Stimulated activated naive CD4-positive, alpha-beta T cell (primary cell): ENCODE measurements at regions not wholly inside any gene's neighbourhood (a gene's known extent, or its start where the extent isn't known, plus 50 kb on each side); places are given as distances from the start of the nearest gene placed in this dataset.

Experiments
- DNase-seq, 6 experiments: peaks; one replicate each; lab custom pipeline; 2025; lab: John Stamatoyannopoulos, UW

DNA sequence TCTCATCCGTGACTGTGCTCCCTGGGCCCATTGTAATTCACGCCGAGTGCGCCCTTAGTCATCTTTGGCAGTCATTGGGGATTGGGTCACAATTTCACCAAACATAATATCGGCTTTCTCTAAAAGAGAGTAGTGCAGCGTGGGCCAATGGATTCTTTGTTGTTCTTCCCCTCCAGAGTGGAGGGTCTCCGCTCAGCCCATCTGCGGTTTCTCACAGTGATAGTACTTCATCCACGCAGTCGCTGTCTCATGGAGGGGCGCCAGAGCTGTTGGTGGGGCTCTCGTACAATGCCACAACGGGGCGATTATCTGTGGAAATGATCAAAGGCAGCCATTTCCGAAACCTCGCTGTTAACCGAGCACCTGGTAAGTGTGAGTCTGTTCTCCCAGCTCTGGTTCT is 321.8 kb downstream of the SNAPC1 start:
- no peak for DNase-seq

DNA sequence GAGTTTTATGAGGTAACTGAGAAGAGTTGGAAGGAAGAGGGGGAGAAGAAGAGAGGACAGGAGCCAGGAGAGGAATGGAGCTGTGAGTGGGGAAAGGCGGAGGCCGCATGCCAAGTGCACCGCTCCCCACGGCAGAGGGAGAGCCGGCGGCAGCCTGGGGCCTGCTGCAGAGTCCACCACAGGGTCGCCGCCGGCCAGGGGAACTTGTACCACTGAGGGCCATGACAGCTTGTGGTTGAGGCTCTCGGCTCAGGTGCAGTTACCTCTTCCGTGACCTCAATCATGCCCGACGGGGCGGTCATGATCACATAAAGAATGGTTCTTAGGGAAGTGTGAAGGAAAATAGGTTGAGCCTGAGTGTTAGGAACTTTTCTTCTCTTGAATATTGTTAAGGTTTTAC is 325.0 kb downstream of the SNAPC1 start:
- DNase-seq, result no peak

DNA sequence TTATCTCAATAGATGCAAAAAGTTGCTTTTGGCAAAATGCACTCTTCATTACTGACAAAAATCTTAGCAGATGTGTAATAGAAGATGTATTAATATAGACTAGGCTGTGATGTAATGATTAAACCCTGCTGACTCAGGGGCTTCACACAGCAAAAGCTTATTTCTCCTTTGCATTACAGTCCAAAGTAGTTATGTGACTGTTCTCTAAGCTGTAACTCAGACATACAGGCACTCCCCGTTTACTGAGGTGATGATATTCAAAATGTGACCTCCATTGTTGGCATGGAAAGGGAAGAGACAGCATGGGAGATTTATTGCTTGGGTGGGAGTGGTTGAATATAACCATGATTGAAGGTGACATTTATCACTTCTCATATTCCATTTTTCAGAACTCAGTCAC is 331.5 kb downstream of the SNAPC1 start:
- DNase-seq, result no peak

DNA sequence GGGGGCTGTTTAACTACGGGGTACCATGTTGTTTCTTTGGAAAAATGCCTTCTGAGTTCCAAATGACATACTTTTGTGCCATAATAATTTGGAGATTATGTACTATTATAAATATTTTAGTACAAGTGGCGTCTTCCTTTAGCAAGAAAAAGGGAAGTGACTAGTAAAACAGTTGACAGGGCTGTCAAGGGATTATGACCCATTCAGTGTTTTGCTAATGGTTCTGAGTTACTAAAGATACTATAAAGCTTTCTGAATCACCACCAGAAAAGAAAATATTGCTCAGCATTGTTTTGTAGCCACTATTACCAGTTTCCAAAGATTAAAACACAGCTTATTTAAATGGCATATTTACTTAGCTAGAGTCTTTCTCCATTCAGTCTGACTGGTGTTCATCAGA is 334.9 kb downstream of the SNAPC1 start:
- no peak for DNase-seq

DNA sequence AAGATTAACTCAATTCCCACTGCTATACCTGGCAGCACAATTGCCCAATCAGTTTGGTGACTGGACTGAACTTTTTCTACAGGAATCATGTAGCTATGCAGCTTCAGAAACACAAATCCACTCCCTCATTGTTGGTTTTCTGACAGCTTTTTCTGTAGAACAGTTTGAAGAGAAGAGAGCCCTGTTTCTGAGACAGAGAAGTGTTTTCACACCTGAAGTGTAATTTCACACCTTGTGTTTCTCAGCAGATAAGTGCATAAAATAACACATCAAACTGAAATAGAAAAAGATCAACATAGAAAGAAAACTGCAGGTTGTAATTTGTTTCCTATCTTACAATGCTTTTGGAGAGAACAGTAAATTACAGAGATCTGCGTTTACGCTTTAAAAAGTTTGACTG is 335.6 kb downstream of the SNAPC1 start:
- DNase-seq, result no peak

DNA sequence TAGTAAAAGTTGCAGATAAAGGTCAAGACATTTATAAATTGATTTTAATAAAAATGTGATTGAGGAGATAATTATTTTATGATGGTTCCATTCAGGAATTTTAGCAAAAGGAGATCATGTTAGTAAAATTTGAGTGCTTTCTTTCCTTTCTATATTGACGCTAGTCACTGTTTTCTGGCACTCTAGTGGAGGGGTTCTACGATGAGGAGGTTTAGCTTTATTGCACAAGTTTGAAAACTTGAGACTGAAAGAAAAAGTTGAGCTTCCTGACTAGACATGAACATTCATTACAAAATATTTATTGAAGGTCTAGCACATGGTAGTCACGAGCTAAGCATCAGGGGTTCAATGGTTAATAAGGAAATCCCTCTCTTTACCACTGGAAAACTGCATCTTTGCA is 336.1 kb downstream of the SNAPC1 start:
- DNase-seq, result no peak

DNA sequence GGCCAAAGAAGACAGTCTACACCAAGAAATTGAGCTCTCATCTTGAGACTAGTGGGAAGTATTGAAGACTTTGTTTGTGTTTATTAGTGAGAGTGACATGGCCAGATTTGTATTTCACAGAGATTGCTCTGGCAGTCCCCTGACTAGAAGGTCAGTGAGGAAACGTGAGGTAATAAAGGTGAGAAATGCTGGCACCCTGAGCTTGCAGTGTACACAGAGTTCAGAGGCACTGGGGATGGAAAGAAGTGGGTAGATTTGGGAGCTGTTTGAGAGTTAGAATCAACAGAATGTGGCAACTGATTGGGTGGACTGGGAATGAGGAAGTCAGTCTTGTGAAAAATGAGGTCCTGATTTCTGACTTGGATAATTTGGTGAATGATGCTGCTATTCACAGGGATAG is 336.9 kb downstream of the SNAPC1 start:
- no peak for DNase-seq

DNA sequence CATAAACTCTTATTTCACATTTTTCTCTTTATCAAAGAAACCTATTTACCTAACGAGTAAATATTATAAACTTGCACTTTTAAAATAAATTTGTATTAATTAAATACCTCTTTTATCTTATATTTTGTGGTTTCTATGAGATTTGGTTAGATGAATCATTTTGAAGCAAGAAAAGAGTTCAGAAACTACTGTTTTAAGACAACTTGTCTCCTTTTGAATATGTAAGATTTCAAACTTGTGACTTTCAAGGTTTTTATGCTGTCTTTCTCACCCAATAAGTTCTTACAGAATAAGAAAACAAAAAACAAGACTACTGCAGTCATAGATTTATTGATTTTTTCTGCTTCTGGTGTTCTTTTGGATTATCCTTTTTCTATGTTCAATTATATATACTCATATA is 339.0 kb downstream of the SNAPC1 start:
- DNase-seq, result no peak

DNA sequence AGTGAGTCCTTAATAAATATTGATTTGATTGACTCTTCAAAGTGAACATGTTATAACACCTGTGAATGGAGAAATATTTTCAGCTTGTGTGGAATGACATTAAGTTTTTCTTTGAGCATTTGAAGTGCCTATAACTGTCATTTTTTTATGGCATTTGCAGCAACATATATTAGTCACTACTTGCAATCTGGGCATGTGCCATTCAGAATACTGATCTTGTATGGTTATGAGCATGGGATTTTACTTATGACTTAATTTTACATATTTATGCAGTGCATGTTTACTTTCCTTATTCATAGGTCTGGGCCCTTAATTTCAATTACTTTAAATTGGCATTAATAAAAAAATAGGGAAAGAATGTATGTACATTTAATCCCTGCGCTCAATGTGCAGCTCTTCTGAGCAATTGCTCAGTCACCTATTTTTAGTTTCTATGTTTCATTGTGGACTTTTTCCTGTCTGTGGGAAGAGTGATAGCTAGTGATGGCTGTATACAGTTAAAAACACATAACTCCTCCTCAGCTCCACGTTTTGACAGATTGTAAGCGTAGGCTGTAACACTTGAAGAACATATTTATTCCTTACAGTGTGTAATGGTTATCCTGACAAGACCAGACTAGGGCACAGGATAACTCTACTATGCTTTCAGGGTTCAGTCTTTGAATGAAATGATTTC is 339.6 kb downstream of the SNAPC1 start:
- DNase-seq, result no peak

DNA sequence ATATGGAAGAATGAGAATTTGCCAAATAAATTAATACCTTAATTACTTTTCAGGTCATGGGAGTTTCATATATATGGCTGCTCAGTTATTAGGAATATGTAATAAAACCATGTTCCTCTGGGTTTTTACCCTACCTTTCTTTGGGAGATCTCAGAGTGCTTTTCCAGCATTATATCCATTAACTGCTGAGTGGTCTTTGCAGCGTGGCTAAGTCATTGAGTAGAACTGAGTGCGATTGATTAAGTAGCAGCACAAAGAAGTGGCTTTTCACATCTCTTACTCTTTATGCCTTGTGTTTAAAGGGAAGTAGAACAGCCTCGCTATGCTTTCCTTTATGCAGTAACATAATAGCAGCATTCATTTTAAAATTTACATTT is 340.1 kb downstream of the SNAPC1 start:
- no peak for DNase-seq

DNA sequence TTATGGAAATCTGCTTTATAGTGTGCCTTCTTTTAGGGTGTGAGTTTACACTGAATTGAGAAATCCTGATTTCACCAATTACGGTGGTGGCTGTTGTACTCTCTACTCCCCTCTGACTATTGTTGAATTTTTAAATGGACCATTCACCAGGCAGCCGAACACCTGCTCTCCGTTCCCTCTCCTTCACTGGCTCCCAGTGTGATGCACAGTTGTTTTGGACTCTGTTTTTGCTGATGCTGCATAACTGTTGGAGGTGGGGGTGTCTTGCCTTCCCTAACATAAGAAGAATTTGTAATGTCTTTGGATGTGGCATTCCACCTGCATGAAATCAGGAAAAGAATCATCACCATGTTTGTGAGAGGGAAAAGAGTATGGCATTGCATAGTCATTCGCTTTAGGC is 341.2 kb downstream of the SNAPC1 start:
- DNase-seq, result no peak

DNA sequence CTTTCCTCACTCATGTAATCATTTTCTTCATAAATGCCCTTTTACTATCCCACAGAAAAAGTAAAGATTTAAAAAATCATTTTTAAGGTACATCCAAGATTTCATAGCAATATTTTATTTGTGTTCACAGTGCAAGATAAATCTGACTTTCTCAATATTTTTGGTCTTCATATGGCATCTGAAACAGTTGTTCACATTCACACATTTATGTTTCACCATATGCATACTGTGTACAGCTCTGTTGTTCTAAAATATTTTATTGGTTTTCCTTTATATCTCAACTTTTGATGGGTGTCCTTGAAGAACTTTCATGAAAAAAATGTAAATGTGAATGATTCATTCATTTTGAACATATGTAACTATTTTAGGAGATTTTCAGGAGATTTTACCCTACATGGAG is 348.7 kb downstream of the SNAPC1 start:
- no peak for DNase-seq

DNA sequence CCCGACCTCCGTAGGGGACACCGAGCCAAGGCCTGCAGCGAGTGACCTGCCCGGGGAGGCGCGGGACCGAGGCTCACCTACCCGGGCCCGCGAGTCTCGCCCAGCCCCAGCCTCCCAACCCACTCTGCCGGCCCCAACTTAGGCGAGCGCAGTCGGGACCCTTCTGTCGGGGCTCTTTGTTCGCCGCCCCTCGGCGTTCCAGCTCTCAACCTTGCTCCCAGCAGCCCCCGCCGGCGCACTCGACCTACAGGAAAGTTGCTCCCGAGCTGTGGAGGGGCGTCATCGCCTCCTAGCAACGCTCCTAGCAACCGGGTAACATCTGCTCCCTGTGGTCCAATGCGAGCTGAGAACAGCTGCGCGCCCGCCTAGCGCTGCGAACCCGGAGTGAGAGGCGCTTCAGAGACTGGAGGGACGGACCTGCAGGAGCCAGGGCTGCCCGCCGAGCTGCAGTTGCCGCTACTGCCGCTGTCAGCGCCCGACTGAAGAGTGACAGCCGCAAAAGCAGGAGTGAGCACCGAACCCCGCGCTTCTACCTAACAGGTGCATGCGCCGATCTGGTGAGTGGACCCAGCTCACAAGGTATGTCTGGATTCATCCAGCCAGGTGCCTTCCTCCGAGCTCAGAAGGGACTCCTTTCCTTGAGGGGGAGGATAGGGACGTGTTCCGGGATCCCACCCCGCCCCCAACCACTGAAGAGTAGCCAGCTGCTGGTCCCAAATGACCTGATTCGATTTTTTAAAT is 355.0 kb downstream of the SNAPC1 start:
- DNase-seq, result peak; percentile 24 to 50 (median 34)

DNA sequence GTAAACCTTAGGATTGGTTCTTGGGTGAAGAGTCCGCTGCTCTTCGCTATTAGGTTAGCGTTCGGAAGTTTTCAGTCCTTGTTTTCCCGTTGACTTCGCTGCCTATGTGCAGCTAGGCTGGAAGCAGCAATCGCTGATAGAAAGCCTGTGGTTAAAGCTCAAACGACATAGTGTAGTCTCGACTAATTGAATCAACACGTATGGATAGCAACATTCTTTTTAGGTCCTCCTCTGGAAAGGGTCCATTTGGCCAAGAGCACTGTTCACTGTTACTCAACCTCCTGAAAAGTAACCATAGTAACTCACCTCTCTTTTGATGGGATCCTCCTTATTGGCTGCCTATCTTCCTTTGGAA is 355.5 kb downstream of the SNAPC1 start:
- DNase-seq, result no peak

DNA sequence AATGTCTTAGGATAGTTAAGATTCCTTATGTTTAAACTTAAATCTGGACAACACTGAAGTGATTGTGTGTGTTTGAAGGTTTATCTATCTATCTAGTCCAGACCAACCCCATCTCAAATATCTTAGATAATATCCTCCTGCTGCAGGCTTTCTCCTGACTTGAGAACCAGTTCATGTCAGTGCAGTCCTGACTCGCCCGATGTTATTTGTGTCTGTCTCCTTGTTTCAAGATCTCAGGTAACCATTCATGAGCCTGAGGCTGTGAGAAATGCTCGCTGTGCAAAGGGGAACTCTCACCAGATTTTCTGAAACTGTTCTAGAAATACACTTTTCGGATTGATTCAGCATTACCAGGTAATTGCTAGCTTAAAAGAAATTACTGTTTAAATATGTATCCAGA is 356.2 kb downstream of the SNAPC1 start:
- DNase-seq, result no peak

DNA sequence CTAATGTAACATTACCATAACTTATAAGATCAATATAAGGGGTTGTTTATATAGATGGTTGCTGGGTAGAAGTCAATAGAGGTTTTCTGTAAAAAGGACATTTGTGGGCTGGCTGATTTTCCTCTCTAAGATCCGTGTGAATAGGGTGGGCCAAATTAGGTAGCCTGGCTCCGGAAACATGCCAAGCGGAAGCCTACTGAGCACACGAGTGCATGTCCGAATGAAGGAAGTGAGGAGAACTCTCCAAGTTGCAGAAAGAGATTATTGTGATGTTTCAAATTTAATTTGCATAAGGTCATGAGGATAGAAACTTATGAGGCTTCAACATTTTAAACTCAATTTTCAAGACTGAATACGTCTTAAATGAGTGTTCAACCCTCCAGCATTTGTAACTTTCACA is 356.7 kb downstream of the SNAPC1 start:
- DNase-seq, result no peak

DNA sequence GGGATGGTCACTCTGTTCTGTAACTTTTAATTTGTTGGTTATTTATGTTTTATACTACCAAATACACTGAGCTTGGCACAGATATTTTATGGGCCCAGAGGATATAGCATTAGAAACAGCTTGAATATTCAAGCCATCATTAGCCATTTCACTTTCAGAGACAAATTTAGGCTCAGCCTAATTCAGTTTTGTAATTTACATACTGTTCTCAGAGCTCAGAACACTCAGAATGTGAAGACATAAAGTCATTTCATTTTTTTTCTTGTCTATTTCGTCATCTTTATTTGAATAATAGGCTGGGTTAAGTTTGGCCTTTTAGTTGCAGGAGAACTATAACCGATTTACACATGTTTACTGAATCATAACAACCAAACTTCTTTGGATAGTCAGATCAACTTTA is 361.7 kb downstream of the SNAPC1 start:
- no peak for DNase-seq

DNA sequence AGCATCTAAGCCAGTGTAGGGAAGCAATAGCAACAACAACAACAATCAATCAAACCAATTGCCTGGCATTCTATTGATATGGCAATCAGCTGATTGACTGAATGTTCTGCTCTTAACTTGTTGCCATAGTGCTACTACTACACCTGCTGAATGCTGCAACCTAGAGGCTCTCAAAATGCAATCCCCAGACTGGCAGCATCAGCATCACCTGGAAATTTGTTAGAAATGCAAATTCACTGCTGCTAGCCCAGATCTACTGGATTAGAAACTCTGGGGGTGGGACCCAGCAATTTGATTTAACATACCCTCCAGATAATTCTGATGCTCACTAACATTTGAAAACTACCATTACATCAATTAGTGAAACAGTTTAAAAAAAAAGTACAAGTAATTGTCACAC is 363.6 kb downstream of the SNAPC1 start:
- no peak for DNase-seq

DNA sequence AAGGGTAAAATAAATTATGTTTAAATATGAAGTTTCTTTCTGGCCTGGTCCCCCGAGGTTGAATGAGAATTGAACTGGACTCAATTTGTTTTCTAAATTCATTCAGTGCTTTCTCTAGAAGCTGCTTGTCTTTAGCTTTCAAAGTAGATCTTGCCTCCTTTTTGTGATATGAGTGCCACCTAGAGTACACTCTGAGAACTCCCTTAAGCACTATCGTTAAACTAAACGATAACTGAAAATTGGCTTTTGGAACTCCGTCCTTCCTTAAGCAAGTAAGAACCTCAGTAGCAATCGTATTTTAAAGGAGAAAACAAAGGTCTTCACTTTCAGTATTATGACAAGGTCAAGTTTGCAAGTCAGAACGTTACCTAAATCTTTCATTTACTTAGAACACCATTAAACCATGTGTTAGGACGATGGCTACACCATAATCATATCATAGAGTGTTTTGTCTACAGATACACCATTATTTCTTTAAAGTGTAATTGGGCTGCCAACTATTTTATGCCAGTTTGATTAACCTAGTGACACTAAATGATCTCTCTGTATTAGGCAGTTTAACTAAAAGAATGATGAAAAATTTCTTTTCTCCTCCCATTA is 364.8 kb downstream of the SNAPC1 start:
- peak in 3 of 6 experiments; percentile 15 to 65 (median 46) for DNase-seq

DNA sequence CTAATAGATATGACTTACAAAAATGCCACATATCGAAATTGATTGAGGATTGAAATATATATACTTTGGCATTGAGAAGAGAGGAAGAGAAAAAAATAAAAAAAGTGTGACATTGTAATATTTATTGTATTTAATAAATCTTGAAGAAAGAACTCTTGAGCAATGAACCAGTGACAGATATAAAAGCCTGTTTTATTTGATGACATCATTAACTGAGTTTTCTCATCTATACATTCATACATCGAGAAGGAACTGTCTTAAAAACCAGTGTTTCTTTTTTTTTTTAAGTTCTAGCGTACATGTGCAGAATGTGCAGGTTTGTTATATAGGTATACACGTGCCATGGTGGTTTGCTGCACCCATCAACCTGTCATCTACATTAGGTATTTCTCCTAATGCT is 368.2 kb downstream of the SNAPC1 start:
- DNase-seq, result no peak

DNA sequence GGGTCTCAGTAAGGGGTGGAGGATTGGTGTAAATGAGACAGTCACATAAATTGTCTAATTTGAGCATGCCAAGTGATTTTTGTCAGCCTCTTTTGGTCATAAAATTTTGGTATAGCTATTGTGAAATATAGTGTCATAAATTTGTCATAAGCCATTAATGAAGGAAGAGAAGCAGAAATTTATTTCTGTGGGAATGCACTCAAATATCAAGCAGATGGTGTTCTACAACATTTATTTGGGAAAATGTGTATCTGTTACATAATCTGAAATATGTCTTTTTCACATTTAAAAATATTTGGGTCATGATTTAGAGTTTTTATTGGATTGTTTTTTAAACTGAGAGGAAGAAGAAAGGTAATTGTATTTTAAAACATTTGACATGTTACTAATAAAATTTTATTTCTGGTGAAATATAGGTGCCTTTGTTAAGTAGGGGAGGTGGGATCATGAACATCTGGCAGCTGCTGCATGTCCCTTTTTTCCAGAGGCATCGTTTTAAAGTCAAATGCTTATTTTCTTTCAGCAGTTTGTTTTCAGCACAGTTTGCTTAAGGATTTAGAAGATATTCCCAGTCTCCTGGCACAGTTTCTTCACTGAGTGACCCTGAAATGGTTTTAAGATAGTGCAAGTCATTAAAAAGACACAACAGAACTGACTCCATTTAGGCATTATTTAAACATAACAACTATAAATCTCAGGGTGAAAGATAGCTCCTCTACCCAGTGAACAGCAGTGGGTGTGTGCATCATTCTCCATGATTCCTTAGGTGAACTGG is 371.7 kb downstream of the SNAPC1 start:
- no peak for DNase-seq

DNA sequence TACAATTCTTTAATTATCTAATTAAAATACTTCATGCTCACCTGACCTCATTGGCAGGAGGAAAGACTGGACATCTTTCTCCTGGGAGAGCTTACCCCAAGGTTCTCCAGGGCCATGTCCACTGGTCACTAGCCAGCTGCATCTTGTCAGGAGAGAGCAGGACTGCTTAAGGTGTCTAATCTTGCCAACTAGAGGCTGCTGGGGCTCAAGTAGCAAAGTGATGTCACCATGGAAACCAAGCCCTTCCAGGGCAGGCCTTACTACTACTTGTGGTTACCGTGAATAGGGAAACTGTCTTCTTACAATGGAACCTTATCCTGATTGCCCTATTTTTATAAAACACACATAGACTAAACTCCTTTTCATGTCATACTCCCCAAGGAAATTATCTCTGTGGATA is 376.4 kb downstream of the SNAPC1 start:
- DNase-seq, result no peak

DNA sequence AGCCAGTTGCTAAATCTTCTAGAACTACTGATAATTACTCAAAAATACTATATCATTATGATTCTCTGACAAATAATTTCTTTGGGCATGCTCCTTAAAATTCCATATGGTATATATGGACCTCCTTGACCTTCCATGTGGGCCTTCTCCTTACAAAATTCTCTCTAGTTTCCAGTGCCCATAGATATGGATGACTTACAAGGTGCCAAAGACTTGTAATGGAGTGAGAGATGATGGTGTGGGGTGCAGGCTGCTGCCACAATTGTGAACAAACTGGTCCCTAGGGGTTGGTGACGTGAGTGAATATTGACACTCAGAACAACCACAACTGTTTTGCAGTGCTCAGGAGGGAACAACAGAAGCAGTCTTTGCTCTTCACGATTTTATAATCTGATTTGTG is 378.9 kb downstream of the SNAPC1 start:
- no peak for DNase-seq
